ENCODE measurements at regions not wholly inside any gene's neighbourhood (a gene's known extent, or its start where the extent isn't known, plus 50 kb on each side); places are given as distances from the start of the nearest gene placed in this dataset.
"Not testable (repeated sequence)": the region's sequence is repeated elsewhere in the genome, so short reads cannot be mapped to it uniquely, and the experiment has no call there.

DNA sequence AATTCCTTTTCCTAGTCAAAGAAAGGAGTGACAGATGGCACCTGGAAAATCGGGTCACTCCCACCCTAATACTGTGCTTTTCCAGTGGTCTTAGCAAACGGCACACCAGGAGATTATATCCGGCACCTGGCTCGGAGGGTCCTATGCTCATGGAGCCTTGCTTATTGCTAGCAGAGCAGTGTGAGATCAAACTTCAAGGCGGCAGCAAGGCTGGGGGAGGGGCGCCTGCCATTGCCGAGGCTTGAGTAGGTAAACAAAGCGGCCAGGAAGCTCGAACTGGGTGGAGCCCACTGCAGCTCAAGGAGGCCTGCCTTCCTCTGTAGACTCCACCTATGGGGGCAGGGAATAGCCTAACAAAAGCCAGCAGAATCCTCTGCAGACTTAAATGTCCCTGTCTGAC is 171.4 kb upstream of the AGR3 start:
- TF ChIP-seq FOXM1 (IDR thresholded peaks at IDR 0.05; ENCODE audit: borderline replicate concordance); ELF4 (IDR thresholded peaks at IDR 0.05); BHLHE40 (IDR thresholded peaks at IDR 0.05; ENCODE audit: borderline replicate concordance); TARDBP (IDR thresholded peaks at IDR 0.05); SP1 (IDR thresholded peaks at IDR 0.05); SUZ12 (IDR thresholded peaks at IDR 0.05); HDGF (IDR thresholded peaks at IDR 0.05; ENCODE audit: borderline replicate concordance); ARNT (IDR thresholded peaks at IDR 0.05); LEF1 (IDR thresholded peaks at IDR 0.05; ENCODE audit: borderline replicate concordance): not testable (repeated sequence)
